Thyroid gland (tissue), 4 donors: ENCODE measurements at regions not wholly inside any gene's neighbourhood (a gene's known extent, or its start where the extent isn't known, plus 50 kb on each side); places are given as distances from the start of the nearest gene placed in this dataset.

Source experiments
- DNase-seq, 2 donors: peaks; one replicate each; pipeline ENCODE4 v3.0.0-alpha.2; 2019
- H3K27ac ChIP-seq, 3 donors: fragments of 200-600 bp; sonication (generic); 1 replicate in 2 of 3; 2 replicates in 1 of 3; pipeline ENCODE4 v1.5.1; 2016 to 2019; ENCODE audit warnings: mild to moderate bottlenecking in 1 of 3, moderate library complexity in 1 of 3
- H3K27me3 ChIP-seq: fragments of 200-600 bp; sonication (generic); one replicate; pipeline ENCODE4 v1.5.1; 2019
- H3K36me3 ChIP-seq, 2 donors: fragments of 200-600 bp; sonication (generic); one replicate each; pipeline ENCODE4 v1.5.1; 2016 to 2019
- H3K4me1 ChIP-seq, 2 donors: fragments of 200-600 bp; sonication (generic); one replicate each; pipeline ENCODE4 v1.5.1; 2017 to 2019
- H3K4me3 ChIP-seq, 3 donors: fragments of 200-600 bp; sonication (generic); replicated peaks in 1 of 3; 1 replicate in 2 of 3; 2 replicates in 1 of 3; pipeline ENCODE4 v1.5.1; 2016; ENCODE audit warnings: mild to moderate bottlenecking in 1 of 3
- H3K9me3 ChIP-seq: fragments of 200-600 bp; sonication (generic); one replicate; pipeline ENCODE4 v1.5.1; 2017
- POLR2A ChIP-seq, 2 donors: fragments of 450-650 bp; IDR thresholded peaks; one replicate each; pipeline ENCODE4 v1.6.1; 2017; ENCODE audit warnings: antibody characterized with exemption in 2 of 2, mild to moderate bottlenecking in 2 of 2, moderate library complexity in 1 of 2
- WGBS, 2 donors: methylation state at CpG; one replicate each; pipeline ENCODE4 v1.1.5; 2017; 5-methylcytosine and 5-hydroxymethylcytosine counted together
- intact Hi-C: fragments of 100-400 bp; cut with DNase I; formaldehyde crosslinking; loops from one replicate; pipeline ENCODE4 v1.15.1; 2023
- TF ChIP-seq, protein P1 (sequence below), 6 experiments: fragments of 200-600 bp in 3 of 6; fragments of 450-650 bp in 3 of 6; sonication (generic) in 3 of 6; IDR thresholded peaks; one replicate each; pipeline ENCODE4 v1.5.1; 2016 to 2019; ENCODE audit warnings: antibody characterized with exemption in 6 of 6, mild to moderate bottlenecking in 2 of 6, inconsistent platforms in 1 of 6, moderate library complexity in 1 of 6

DNA sequence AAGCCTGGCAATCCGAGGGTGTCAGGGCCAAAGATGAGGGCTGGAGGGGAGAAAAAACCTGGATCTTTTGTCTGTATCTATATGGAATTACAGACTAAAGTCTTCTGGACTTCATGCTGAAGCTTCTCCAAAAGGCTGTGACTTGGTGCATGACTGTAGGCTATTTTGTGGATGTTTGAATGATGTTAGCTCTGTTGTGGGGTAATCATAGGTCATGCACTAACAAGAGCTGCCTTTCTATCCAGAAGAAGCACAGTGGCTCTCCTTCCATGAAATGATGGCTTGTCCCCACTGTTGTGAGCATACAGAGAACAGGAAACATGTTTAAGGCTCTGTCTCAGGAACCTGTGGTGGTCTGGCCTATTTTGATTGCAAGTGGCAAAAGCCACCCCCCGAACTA, 263.3 kb upstream of the PLET1 start:
- Histone ChIP-seq H3K4me1 (peaks cover 9 to 22% of the 10 kb centered on the region in 2 donors), H3K27me3 (no peaks in the 10 kb centered on the region), H3K27ac (no peak overlapping the region), H3K4me3 (no peak overlapping the region), H3K9me3 (no peaks in the 10 kb centered on the region), H3K36me3 (no peaks in the 10 kb centered on the region)
- no peak for TF ChIP-seq POLR2A (IDR thresholded peaks at IDR 0.05)
- TF ChIP-seq, protein P1, sequence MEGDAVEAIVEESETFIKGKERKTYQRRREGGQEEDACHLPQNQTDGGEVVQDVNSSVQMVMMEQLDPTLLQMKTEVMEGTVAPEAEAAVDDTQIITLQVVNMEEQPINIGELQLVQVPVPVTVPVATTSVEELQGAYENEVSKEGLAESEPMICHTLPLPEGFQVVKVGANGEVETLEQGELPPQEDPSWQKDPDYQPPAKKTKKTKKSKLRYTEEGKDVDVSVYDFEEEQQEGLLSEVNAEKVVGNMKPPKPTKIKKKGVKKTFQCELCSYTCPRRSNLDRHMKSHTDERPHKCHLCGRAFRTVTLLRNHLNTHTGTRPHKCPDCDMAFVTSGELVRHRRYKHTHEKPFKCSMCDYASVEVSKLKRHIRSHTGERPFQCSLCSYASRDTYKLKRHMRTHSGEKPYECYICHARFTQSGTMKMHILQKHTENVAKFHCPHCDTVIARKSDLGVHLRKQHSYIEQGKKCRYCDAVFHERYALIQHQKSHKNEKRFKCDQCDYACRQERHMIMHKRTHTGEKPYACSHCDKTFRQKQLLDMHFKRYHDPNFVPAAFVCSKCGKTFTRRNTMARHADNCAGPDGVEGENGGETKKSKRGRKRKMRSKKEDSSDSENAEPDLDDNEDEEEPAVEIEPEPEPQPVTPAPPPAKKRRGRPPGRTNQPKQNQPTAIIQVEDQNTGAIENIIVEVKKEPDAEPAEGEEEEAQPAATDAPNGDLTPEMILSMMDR (IDR thresholded peaks at IDR 0.05): no peak
- DNase-seq: no peak
- 82 to 100% methylated on average over 1 to 2 of the region's 2 CpGs for WGBS, 2 donors
- intact Hi-C loops: no loop called here

DNA sequence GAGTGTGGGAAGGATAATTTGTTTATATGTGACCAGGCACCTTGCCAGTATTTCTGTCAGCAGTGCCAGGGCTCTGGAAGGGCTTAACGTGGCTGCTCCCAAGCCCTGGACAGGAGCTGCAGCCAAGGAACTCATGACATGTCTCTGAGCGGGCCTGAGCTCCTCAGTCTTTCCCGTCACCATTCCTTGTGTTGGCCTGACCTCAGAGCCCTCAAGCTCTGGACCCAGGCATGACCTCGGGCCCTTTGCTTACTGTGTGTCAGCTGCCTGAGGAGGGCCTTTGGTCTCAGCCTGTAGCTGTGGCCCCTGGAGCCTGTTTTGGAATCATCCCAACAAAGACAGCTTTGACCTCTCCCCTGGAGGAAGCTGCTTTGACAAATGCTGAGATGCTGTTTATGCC, 264.1 kb upstream of the PLET1 start:
- Histone ChIP-seq H3K4me1 (peaks cover 9 to 22% of the 10 kb centered on the region in 2 donors), H3K9me3 (no peaks in the 10 kb centered on the region), H3K4me3 (no peak overlapping the region), H3K27ac (no peak overlapping the region), H3K36me3 (no peaks in the 10 kb centered on the region), H3K27me3 (no peaks in the 10 kb centered on the region)
- DNase-seq: peak; percentile 51 to 62
- WGBS, 2 donors: 44 to 73% methylated on average over 2 to 4 of the region's 4 CpGs
- TF ChIP-seq, protein P1 (IDR thresholded peaks at IDR 0.05): no peak
- TF ChIP-seq POLR2A (IDR thresholded peaks at IDR 0.05): no peak
- intact Hi-C loops: no loop called here

DNA sequence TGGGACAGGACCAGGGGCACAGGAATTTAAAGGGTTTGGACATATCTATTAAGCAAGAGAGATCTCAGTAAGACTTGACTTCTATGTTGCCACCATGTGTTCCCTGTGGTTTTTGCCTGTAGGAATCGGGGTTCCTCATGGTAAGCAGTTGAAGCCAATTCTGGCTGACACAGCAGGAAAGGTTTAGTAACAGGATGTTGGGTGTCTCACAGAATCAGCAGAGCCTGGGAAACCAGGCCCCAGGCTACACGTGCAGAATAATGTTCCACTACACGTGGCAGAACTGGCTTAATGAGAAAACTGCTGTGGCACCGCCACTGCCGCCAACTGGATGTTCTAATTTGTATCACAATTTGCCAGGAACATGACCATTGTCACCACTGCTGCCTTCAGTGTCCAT, 264.6 kb upstream of the PLET1 start:
- H3K36me3 ChIP-seq: no peaks in the 10 kb centered on the region
- no peaks in the 10 kb centered on the region for H3K27me3 ChIP-seq
- no peak overlapping the region for H3K27ac ChIP-seq
- H3K4me1 ChIP-seq: peaks cover 9 to 22% of the 10 kb centered on the region in 2 donors
- no peak overlapping the region for H3K4me3 ChIP-seq
- H3K9me3 ChIP-seq: no peaks in the 10 kb centered on the region
- TF ChIP-seq POLR2A (IDR thresholded peaks at IDR 0.05): no peak
- TF ChIP-seq, protein P1 (IDR thresholded peaks at IDR 0.05): no peak
- peak in 1 of 2 donors; percentile 4 for DNase-seq
- 57 to 82% methylated on average over 5 of the region's 5 CpGs for WGBS, 2 donors
- intact Hi-C loops: no loop called here

DNA sequence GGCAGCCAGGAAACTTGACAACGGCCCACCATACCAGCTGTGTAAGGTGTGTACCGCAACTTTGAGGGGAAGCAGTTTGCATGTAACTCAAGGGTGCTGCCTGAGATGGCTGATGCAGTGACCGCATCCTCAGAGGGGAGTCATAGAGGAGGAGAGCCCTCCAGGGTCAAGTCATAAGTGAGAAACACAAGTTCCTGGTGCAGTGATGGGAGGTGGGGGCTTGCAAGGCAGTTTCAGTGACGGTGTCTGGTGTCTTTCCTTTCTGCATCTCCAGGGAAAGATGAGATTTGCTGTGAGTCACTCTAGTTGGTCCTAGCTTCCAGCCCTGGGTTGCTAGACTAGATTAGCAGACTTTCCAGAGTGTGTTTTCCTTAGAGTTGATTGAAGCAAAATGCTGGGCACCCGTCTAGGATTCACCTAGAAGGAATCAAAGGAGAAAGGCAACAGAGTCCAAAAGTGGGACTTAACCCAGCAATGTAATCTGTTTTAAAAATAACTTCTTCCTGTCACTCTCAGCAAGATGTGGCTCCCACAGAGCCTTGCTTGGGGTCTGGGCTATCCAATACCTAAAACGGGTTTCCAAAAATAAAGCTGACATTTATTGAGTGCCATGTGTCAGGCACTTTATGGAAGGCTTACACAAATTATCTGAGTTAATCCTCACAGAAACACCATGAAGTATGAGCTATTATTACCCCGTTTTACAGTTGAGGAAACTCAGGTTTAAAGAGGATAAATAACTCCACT, 265.4 kb upstream of the PLET1 start:
- H3K27ac ChIP-seq: no peak overlapping the region
- no peak overlapping the region for H3K4me3 ChIP-seq
- intact Hi-C loops: no loop called here
- no peak for DNase-seq
- H3K36me3 ChIP-seq: no peaks in the 10 kb centered on the region
- no peak for TF ChIP-seq POLR2A (IDR thresholded peaks at IDR 0.05)
- TF ChIP-seq, protein P1 (IDR thresholded peaks at IDR 0.05): no peak
- H3K27me3 ChIP-seq: no peaks in the 10 kb centered on the region
- 70 to 71% methylated on average over 7 of the region's 7 CpGs for WGBS, 2 donors
- no peaks in the 10 kb centered on the region for H3K9me3 ChIP-seq
- peaks cover 9 to 22% of the 10 kb centered on the region in 2 donors for H3K4me1 ChIP-seq

DNA sequence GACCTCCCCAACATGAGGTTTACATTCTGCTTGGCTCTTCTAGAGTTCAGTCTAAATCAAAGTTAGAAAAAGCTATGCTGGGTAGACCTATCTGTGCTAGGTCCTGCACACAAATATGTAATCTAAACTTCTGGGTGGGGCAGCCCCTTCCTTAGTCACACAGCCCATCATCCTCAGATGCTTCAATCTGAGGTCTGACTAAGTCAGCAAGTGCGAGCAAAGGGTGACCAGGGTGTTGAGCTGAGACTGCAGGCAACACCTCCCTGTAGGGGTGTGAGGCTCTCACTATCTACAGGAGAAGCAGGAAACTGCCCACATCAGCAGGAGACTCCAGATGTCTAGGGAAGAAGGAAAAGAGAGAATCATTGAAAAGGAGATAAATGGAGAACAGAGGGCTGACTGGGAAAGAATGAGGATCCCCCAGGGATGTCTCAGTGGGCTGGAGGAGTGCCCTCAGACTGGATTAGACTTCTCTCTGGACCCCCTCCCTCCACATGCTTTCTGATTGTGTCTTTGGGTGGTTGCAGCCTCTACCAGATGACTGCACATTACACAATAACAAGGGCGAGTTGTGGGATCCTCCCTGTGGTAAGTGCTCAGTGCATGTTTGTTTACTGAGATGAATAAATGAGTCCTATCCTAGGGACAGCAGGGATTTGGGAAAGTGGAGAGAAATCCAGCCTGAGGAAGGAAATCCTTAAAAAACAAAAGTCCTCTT, 266.2 kb upstream of the PLET1 start:
- Histone ChIP-seq H3K4me3 (no peak overlapping the region), H3K27me3 (no peaks in the 10 kb centered on the region), H3K4me1 (peaks cover 9 to 22% of the 10 kb centered on the region in 2 donors), H3K9me3 (no peaks in the 10 kb centered on the region), H3K27ac (no peak overlapping the region), H3K36me3 (no peaks in the 10 kb centered on the region)
- TF ChIP-seq, protein P1 (IDR thresholded peaks at IDR 0.05): no peak
- no peak for TF ChIP-seq POLR2A (IDR thresholded peaks at IDR 0.05)
- intact Hi-C loops: no loop called here
- no peak for DNase-seq
- 77 to 93% methylated on average over 2 of the region's 2 CpGs for WGBS, 2 donors
